ENCODE measurements at regions not wholly inside any gene's neighbourhood (a gene's known extent, or its start where the extent isn't known, plus 50 kb on each side); places are given as distances from the start of the nearest gene placed in this dataset.

- H3K4me2 ChIP-seq (ENCODE audit: insufficient read depth, low read length) = no peak overlapping the region
- H3K9me3 ChIP-seq (replicated peaks; ENCODE audit: control insufficient read depth, insufficient read depth, low read depth, low read length) = no peaks in the 10 kb centered on the region; the same call in 1 of the 2 replicates
- TF ChIP-seq E4F1 (CRISPR knock-in tag; IDR thresholded peaks at IDR 0.05; ENCODE audit: borderline replicate concordance) (0 out of 2 replicates have a peak, but pooled peaks have one; percentile 39), SETDB1 (IDR thresholded peaks at IDR 0.05; ENCODE audit: low read length) (no peak)
- in situ Hi-C loops (cut with MboI) = no loop called here
- H3K27me3 ChIP-seq (ENCODE audit: control insufficient read depth in 2 of 2, insufficient read depth in 2 of 2, low read length in 2 of 2) = no peaks in the 10 kb centered on the region
- no peaks in the 10 kb centered on the region for H4K20me1 ChIP-seq (replicated peaks; ENCODE audit: control insufficient read depth, insufficient read depth, low read length)
- intact Hi-C loops (cut with micrococcal nuclease) = no loop called here
- DNase-seq (ENCODE audit: extremely low read depth in 1 of 4, low spot score in 3 of 4) (no peak), ATAC-seq (no peak), FAIRE-seq (no peak)
- no peaks in the 10 kb centered on the region for H3K79me2 ChIP-seq (ENCODE audit: control insufficient read depth, insufficient read depth, low read length)
- no peaks in the 10 kb centered on the region for H3K9me1 ChIP-seq (ENCODE audit: control insufficient read depth, insufficient read depth, low read length)
- BruUV-seq (replicated peaks) = no TSS peak
- no peak overlapping the region for H2AFZ ChIP-seq (ENCODE audit: low read depth, low read length)
- ChIA-PET CTCF (ENCODE audit: low intra/inter-chr PET ratio) (interaction anchor here (0.6 kb wide), 1 partner anchor 1047 kb away, joined by 3 read pairs; no protein-coding TSS in a partner anchor), POLR2A (no interaction called here)
- H3K27ac ChIP-seq (ENCODE audit: extremely low read depth, low read depth, low read length) = no peak overlapping the region
- H3K4me1 ChIP-seq (replicated peaks in 1 of 2; ENCODE audit: control insufficient read depth in 2 of 2, insufficient read depth in 2 of 2, low read length in 2 of 2) = no peaks in the 10 kb centered on the region
- no peaks in the 10 kb centered on the region for H3K36me3 ChIP-seq (ENCODE audit: control insufficient read depth, insufficient read depth, low read length)
- no peak overlapping the region for H3K9ac ChIP-seq (ENCODE audit: insufficient read depth in 1 of 2, low read depth in 2 of 2, low read length in 2 of 2)
- H3K4me3 ChIP-seq = no peak overlapping the region
These were observed 1494.9 kb upstream of the MIR17HG start for GRCh38 chr13:89852570-89852969.

GRCh38 chr13:89856512-89856911 is 1491.0 kb upstream of the MIR17HG start:
- Histone ChIP-seq H3K4me1 (replicated peaks in 1 of 2; ENCODE audit: control insufficient read depth in 2 of 2, insufficient read depth in 2 of 2, low read length in 2 of 2) (no peaks in the 10 kb centered on the region), H3K36me3 (ENCODE audit: control insufficient read depth, insufficient read depth, low read length) (no peaks in the 10 kb centered on the region), H3K9me3 (replicated peaks; ENCODE audit: control insufficient read depth, insufficient read depth, low read depth, low read length) (0 out of 2 replicates have a peak, but pooled peaks cover 2% of the 10 kb centered on the region), H3K9ac (ENCODE audit: insufficient read depth in 1 of 2, low read depth in 2 of 2, low read length in 2 of 2) (no peak overlapping the region), H3K9me1 (ENCODE audit: control insufficient read depth, insufficient read depth, low read length) (no peaks in the 10 kb centered on the region), H2AFZ (ENCODE audit: low read depth, low read length) (no peak overlapping the region), H3K79me2 (ENCODE audit: control insufficient read depth, insufficient read depth, low read length) (no peaks in the 10 kb centered on the region), H3K27ac (ENCODE audit: extremely low read depth, low read depth, low read length) (no peak overlapping the region), H4K20me1 (replicated peaks; ENCODE audit: control insufficient read depth, insufficient read depth, low read length) (no peaks in the 10 kb centered on the region), H3K4me3 (no peak overlapping the region), H3K27me3 (ENCODE audit: control insufficient read depth in 2 of 2, insufficient read depth in 2 of 2, low read length in 2 of 2) (no peaks in the 10 kb centered on the region), H3K4me2 (ENCODE audit: insufficient read depth, low read length) (no peak overlapping the region)
- no peak for ATAC-seq
- ChIA-PET CTCF (ENCODE audit: low intra/inter-chr PET ratio) (no interaction called here), POLR2A (no interaction called here)
- WGBS (ENCODE audit: insufficient coverage, low coverage, missing lambda C conversion rate) = 1% methylated on average over 4 of the region's 4 CpGs
- TF ChIP-seq PHF8 (IDR thresholded peaks at IDR 0.05; ENCODE audit: borderline replicate concordance, low read length) (no peak), ZNF780A (CRISPR knock-in tag; IDR thresholded peaks at IDR 0.05) (peak; percentile 23; the same call in 1 of the 2 replicates), ELK3 (CRISPR knock-in tag; IDR thresholded peaks at IDR 0.05) (no peak), BCOR (IDR thresholded peaks at IDR 0.05) (no peak)
- DNase-seq (ENCODE audit: extremely low read depth in 1 of 4, low spot score in 3 of 4) = no peak
- FAIRE-seq = no peak
- intact Hi-C loops (cut with micrococcal nuclease) (no loop called here), in situ Hi-C loops (cut with MboI) (loop anchor here (5.0 kb wide), 1 partner anchor 106 kb away; no protein-coding TSS in a partner anchor)
- no TSS peak for BruUV-seq (replicated peaks)

All from K562 (cell line).